ENCODE measurements at regions not wholly inside any gene's neighbourhood (a gene's known extent, or its start where the extent isn't known, plus 50 kb on each side); places are given as distances from the start of the nearest gene placed in this dataset.

DNA sequence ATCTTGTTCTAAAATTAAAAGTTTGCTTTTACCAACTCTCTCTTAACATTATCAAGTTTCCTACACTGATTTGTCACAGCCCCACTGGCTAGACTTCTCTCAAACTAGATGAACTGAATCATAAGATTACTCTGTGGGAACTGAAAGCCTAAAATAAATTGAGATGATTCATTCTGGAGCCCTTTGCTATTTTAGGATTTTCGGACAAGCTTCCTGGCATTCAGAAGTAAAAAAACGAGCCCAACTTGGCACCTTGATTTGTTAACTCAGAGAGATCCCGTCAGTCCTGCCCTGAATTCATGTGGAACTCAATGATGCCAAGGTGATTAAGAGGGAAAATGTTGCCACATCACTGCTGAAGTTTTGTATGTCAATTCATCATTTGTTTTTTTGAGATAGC lies 122.0 kb upstream of the NRSN1 start:
- TF ChIP-seq, protein P1, sequence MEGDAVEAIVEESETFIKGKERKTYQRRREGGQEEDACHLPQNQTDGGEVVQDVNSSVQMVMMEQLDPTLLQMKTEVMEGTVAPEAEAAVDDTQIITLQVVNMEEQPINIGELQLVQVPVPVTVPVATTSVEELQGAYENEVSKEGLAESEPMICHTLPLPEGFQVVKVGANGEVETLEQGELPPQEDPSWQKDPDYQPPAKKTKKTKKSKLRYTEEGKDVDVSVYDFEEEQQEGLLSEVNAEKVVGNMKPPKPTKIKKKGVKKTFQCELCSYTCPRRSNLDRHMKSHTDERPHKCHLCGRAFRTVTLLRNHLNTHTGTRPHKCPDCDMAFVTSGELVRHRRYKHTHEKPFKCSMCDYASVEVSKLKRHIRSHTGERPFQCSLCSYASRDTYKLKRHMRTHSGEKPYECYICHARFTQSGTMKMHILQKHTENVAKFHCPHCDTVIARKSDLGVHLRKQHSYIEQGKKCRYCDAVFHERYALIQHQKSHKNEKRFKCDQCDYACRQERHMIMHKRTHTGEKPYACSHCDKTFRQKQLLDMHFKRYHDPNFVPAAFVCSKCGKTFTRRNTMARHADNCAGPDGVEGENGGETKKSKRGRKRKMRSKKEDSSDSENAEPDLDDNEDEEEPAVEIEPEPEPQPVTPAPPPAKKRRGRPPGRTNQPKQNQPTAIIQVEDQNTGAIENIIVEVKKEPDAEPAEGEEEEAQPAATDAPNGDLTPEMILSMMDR (IDR thresholded peaks at IDR 0.05; ENCODE audit: low read depth, low read length), result no peak
- TF ChIP-seq EZH2phosphoT487 (IDR thresholded peaks at IDR 0.05; ENCODE audit: low read depth), result no peak

Measured in OCI-LY3 (cell line).